ENCODE measurements at regions not wholly inside any gene's neighbourhood (a gene's known extent, or its start where the extent isn't known, plus 50 kb on each side); places are given as distances from the start of the nearest gene placed in this dataset.

DNA sequence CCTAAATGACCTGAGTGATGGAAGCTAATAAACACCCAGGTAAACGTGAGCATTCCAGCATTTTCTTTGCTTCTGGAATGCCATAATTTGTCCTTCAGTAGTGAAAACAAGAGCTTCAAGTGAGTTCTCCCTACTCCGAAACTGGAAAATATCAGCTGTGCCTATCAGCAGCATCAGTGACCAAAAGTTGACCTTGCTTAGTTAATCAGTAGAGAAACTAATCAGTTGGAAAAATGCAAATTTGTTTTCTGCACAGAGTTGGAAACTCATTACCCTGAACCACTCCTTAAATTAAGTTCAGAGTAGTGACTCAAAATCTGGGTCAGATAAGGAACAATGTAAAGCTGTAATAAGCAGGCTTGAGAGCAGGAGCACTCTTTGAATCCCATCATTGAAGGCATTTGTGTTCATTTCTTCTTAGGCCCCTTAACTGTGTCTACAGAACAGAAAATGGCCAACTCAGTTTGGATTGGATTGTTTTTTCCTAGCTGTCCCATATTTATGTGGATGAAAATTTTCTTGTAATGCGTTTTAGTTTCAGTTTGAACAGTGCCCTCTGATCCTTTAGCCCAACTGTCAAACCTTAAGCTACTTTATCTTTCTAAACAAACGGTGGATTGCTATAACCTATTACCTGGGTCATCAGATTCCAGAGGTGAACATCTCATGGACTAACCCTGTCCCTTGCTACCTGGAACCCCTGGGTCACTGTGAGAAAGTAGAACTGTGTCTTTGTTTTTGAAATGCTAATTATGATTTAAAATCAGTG, 290.4 kb downstream of the TOX3 start:
- TF ChIP-seq, protein P1, sequence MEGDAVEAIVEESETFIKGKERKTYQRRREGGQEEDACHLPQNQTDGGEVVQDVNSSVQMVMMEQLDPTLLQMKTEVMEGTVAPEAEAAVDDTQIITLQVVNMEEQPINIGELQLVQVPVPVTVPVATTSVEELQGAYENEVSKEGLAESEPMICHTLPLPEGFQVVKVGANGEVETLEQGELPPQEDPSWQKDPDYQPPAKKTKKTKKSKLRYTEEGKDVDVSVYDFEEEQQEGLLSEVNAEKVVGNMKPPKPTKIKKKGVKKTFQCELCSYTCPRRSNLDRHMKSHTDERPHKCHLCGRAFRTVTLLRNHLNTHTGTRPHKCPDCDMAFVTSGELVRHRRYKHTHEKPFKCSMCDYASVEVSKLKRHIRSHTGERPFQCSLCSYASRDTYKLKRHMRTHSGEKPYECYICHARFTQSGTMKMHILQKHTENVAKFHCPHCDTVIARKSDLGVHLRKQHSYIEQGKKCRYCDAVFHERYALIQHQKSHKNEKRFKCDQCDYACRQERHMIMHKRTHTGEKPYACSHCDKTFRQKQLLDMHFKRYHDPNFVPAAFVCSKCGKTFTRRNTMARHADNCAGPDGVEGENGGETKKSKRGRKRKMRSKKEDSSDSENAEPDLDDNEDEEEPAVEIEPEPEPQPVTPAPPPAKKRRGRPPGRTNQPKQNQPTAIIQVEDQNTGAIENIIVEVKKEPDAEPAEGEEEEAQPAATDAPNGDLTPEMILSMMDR (IDR thresholded peaks at IDR 0.05) = no peak
- TF ChIP-seq POLR2A (IDR thresholded peaks at IDR 0.05) = no peak

Measured in uterus (tissue), 2 donors.